MCF 10A (cell line): ENCODE measurements at regions not wholly inside any gene's neighbourhood (a gene's known extent, or its start where the extent isn't known, plus 50 kb on each side); places are given as distances from the start of the nearest gene placed in this dataset.

ENCODE experiments used
- BruUV-seq: library from RNA; stranded (reverse); fragments of 400-500 nt; replicated peaks from 2 replicates; lab custom pipeline; 2021; lab: Mats Ljungman, UMichigan
- CTCF ChIA-PET: fragments of 300-600 bp; sonication (Branson Sonifier 250); formaldehyde crosslinking; extraction: SDS; loops from one replicate; lab custom pipeline; 2021; ENCODE audit warnings: antibody characterized with exemption, inconsistent platforms; lab: Yijun Ruan, JAX
- POLR2A ChIA-PET: fragments of 300-600, 350-650 bp; sonication (Branson Sonifier 250); formaldehyde crosslinking; extraction: SDS; loops from one replicate; lab custom pipeline; 2020; ENCODE audit warnings: antibody characterized with exemption, inconsistent platforms; lab: Yijun Ruan, JAX
- DNase-seq: peaks from one replicate; pipeline ENCODE4 v3.0.0-alpha.2; 2018; ENCODE audit not compliant: unreplicated experiment
- H3K27ac Mint-ChIP-seq: one replicate; pipeline ENCODE4 v1.8.0; 2022; ENCODE audit warnings: mild to moderate bottlenecking, low read depth, mixed read lengths; ENCODE audit not compliant: unreplicated experiment
- H3K27me3 Mint-ChIP-seq: one replicate; pipeline ENCODE4 v1.8.0; 2022; ENCODE audit warnings: mixed read lengths; ENCODE audit not compliant: insufficient read depth, unreplicated experiment
- H3K36me3 Mint-ChIP-seq: one replicate; pipeline ENCODE4 v1.8.0; 2022; ENCODE audit warnings: mild to moderate bottlenecking, moderate library complexity, mixed read lengths; ENCODE audit not compliant: insufficient read depth, unreplicated experiment
- H3K4me1 Mint-ChIP-seq: one replicate; pipeline ENCODE4 v1.8.0; 2022; ENCODE audit warnings: mixed read lengths; ENCODE audit not compliant: insufficient read depth, unreplicated experiment
- H3K4me3 Mint-ChIP-seq: one replicate; pipeline ENCODE4 v1.8.0; 2022; ENCODE audit warnings: mild to moderate bottlenecking, moderate library complexity, mixed read lengths; ENCODE audit not compliant: unreplicated experiment
- H3K9me3 Mint-ChIP-seq: one replicate; pipeline ENCODE4 v1.8.0; 2022; ENCODE audit warnings: mixed read lengths; ENCODE audit not compliant: unreplicated experiment
- CTCF ChIP-seq: fragments of 200-600 bp; IDR thresholded peaks from one replicate; pipeline ENCODE4 v1.8.0; 2022; ENCODE audit warnings: antibody characterized with exemption, mild to moderate bottlenecking; ENCODE audit not compliant: unreplicated experiment
- intact Hi-C: fragments of 100-400 bp; cut with micrococcal nuclease; formaldehyde crosslinking; loops from 2 replicates; pipeline ENCODE4 v1.14.1; 2022

GRCh38 chr4:74619931-74620702, 174.2 kb downstream of the BTC start:
- no peak overlapping the region for H3K4me3 Mint-ChIP-seq
- H3K4me1 Mint-ChIP-seq = peaks cover 38% of the 10 kb centered on the region
- no peak for TF ChIP-seq CTCF
- peak; percentile 23 for DNase-seq
- H3K36me3 Mint-ChIP-seq = no peaks in the 10 kb centered on the region
- intact Hi-C loops = no loop called here
- H3K27ac Mint-ChIP-seq = no peak overlapping the region
- no peaks in the 10 kb centered on the region for H3K9me3 Mint-ChIP-seq
- POLR2A ChIA-PET = interaction anchor here (0.5 to 1.4 kb wide), 8 partner anchors 20 to 626 kb away, joined by 3 to 5 read pairs (median 3); no protein-coding TSS in a partner anchor
- CTCF ChIA-PET = interaction anchor here (0.6 to 1.2 kb wide), 7 partner anchors 9 to 1123 kb away, joined by 3 to 4 read pairs (median 3); no protein-coding TSS in a partner anchor
- BruUV-seq = no TSS peak
- H3K27me3 Mint-ChIP-seq = no peaks in the 10 kb centered on the region

GRCh38 chr4:74621616-74622015, 172.7 kb downstream of the BTC start:
- no peak for DNase-seq
- POLR2A ChIA-PET = interaction anchor here (0.7 to 1.9 kb wide), 3 partner anchors 10 to 49 kb away, joined by 3 to 5 read pairs (median 4); no protein-coding TSS in a partner anchor
- Mint-ChIP-seq H3K9me3 (no peaks in the 10 kb centered on the region), H3K36me3 (no peaks in the 10 kb centered on the region), H3K27me3 (no peaks in the 10 kb centered on the region), H3K27ac (no peak overlapping the region), H3K4me1 (peaks cover 51% of the 10 kb centered on the region), H3K4me3 (no peak overlapping the region)
- no peak for TF ChIP-seq CTCF
- intact Hi-C loops = loop anchor here (2.0 kb wide), 3 partner anchors 165 to 301 kb away; no protein-coding TSS in a partner anchor
- no TSS peak for BruUV-seq
- CTCF ChIA-PET = interaction anchor here (0.7 to 5.6 kb wide), 9 partner anchors 14 to 251 kb away, joined by 3 to 49 read pairs (median 4); no protein-coding TSS in a partner anchor

- no TSS peak for BruUV-seq
- Mint-ChIP-seq H3K27me3 (no peaks in the 10 kb centered on the region), H3K9me3 (no peaks in the 10 kb centered on the region), H3K36me3 (no peaks in the 10 kb centered on the region), H3K27ac (no peak overlapping the region), H3K4me1 (peaks cover 52% of the 10 kb centered on the region), H3K4me3 (no peak overlapping the region)
- ChIA-PET POLR2A (interaction anchor here (0.7 to 1.9 kb wide), 9 partner anchors 8 to 91 kb away, joined by 3 to 5 read pairs (median 4); no protein-coding TSS in a partner anchor), CTCF (interaction anchor here (0.6 to 5.6 kb wide), 19 partner anchors 10 to 252 kb away, joined by 3 to 49 read pairs (median 4); no protein-coding TSS in a partner anchor)
- peak; percentile 74 for DNase-seq
- intact Hi-C loops = loop anchor here (1.0 to 2.0 kb wide), 5 partner anchors 87 to 302 kb away; no protein-coding TSS in a partner anchor
- TF ChIP-seq CTCF = peak; percentile 47
Observed at GRCh38 chr4:74623041-74623440, 171.3 kb downstream of the BTC start.
